ENCODE measurements at regions not wholly inside any gene's neighbourhood (a gene's known extent, or its start where the extent isn't known, plus 50 kb on each side); places are given as distances from the start of the nearest gene placed in this dataset.

GRCh38 chr6:23096876-23097275 is 527.5 kb downstream of the HDGFL1 start:
- no peaks in the 10 kb centered on the region for H3K36me3 Mint-ChIP-seq (ENCODE audit: low read depth)
- H3K4me1 Mint-ChIP-seq: no peaks in the 10 kb centered on the region

GRCh38 chr6:23097566-23097965 is 528.2 kb downstream of the HDGFL1 start:
- no peak for DNase-seq
- no peak for TF ChIP-seq CTCF (IDR thresholded peaks at IDR 0.05)
- Mint-ChIP-seq H3K27ac (no peak overlapping the region), H3K4me3 (no peak overlapping the region), H3K27me3 (ENCODE audit: low read depth, poor library complexity) (peaks cover 3% of the 10 kb centered on the region), H3K4me1 (no peaks in the 10 kb centered on the region), H3K36me3 (ENCODE audit: low read depth) (no peaks in the 10 kb centered on the region), H3K9me3 (peaks cover 20% of the 10 kb centered on the region)

More at GRCh38 chr6:23096876-23097275, 527.5 kb downstream of the HDGFL1 start:
- Mint-ChIP-seq H3K27ac (no peak overlapping the region), H3K27me3 (ENCODE audit: low read depth, poor library complexity) (peaks cover 3% of the 10 kb centered on the region), H3K9me3 (peaks cover 18% of the 10 kb centered on the region), H3K4me3 (no peak overlapping the region)
- no peak for DNase-seq
- no peak for TF ChIP-seq CTCF (IDR thresholded peaks at IDR 0.05)

- H3K27ac Mint-ChIP-seq: no peak overlapping the region
- TF ChIP-seq CTCF (IDR thresholded peaks at IDR 0.05): no peak
- peaks cover 58% of the 10 kb centered on the region for H3K9me3 Mint-ChIP-seq
- DNase-seq: no peak
- H3K4me1 Mint-ChIP-seq: no peaks in the 10 kb centered on the region
- peaks cover 5% of the 10 kb centered on the region for H3K36me3 Mint-ChIP-seq (ENCODE audit: low read depth)
- H3K27me3 Mint-ChIP-seq (ENCODE audit: low read depth, poor library complexity): no peaks in the 10 kb centered on the region
- H3K4me3 Mint-ChIP-seq: no peak overlapping the region
Observed at GRCh38 chr6:23106951-23107350, 537.6 kb downstream of the HDGFL1 start.

- Mint-ChIP-seq H3K9me3 (peaks cover 46% of the 10 kb centered on the region), H3K4me1 (no peaks in the 10 kb centered on the region), H3K36me3 (ENCODE audit: low read depth) (peaks cover 8% of the 10 kb centered on the region), H3K27ac (no peak overlapping the region), H3K27me3 (ENCODE audit: low read depth, poor library complexity) (peaks cover 4% of the 10 kb centered on the region), H3K4me3 (no peak overlapping the region)
- no peak for DNase-seq
- no peak for TF ChIP-seq CTCF (IDR thresholded peaks at IDR 0.05)
Observed at GRCh38 chr6:23111984-23112383, 542.6 kb downstream of the HDGFL1 start.

- no peak for TF ChIP-seq CTCF (IDR thresholded peaks at IDR 0.05)
- Mint-ChIP-seq H3K27me3 (ENCODE audit: low read depth, poor library complexity) (peaks cover 4% of the 10 kb centered on the region), H3K36me3 (ENCODE audit: low read depth) (peaks cover 8% of the 10 kb centered on the region), H3K4me3 (no peak overlapping the region), H3K9me3 (peaks cover 24% of the 10 kb centered on the region), H3K4me1 (no peaks in the 10 kb centered on the region), H3K27ac (no peak overlapping the region)
- no peak for DNase-seq
Observed at GRCh38 chr6:23114812-23115504, 545.6 kb downstream of the HDGFL1 start.

GRCh38 chr6:23137611-23138010 is 568.2 kb downstream of the HDGFL1 start:
- H3K4me1 Mint-ChIP-seq: no peaks in the 10 kb centered on the region
- no peak overlapping the region for H3K4me3 Mint-ChIP-seq
- H3K27ac Mint-ChIP-seq: no peak overlapping the region
- no peak for TF ChIP-seq CTCF (IDR thresholded peaks at IDR 0.05)
- no peak for DNase-seq
- no peaks in the 10 kb centered on the region for H3K27me3 Mint-ChIP-seq (ENCODE audit: low read depth, poor library complexity)
- peaks cover 25% of the 10 kb centered on the region for H3K9me3 Mint-ChIP-seq
- H3K36me3 Mint-ChIP-seq (ENCODE audit: low read depth): peaks cover 7% of the 10 kb centered on the region

All from nephron progenitor cell (in vitro differentiated cells).